ENCODE measurements at regions not wholly inside any gene's neighbourhood (a gene's known extent, or its start where the extent isn't known, plus 50 kb on each side); places are given as distances from the start of the nearest gene placed in this dataset.

DNA sequence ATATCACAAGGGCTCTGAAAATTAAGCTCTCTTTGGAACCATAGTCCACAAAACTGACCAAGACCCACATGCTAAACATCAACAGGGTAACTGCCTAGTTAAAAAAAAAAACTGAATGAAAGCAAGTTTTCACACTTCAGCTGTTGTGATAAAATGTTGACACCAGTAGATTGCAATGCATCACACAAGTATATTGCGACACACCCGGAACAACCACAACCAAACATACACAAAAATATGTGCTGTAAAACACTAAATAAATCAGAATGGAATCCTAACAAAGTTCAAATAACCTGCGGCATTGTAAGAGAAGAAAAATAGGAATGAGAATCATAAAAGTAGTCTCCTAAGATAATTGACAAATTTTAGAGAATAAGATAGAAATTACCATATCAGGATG, 710.3 kb downstream of the AACS start:
- Histone ChIP-seq H3K4me3 (ENCODE audit: low read depth, low read length) (no peak overlapping the region), H3K36me3 (ENCODE audit: control insufficient read depth, insufficient read depth, low read length) (no peaks in the 10 kb centered on the region), H3K27me3 (ENCODE audit: control insufficient read depth, insufficient read depth, low read length) (no peaks in the 10 kb centered on the region)
- DNase-seq (ENCODE audit: low read depth), result no peak
- TF ChIP-seq, protein P1, sequence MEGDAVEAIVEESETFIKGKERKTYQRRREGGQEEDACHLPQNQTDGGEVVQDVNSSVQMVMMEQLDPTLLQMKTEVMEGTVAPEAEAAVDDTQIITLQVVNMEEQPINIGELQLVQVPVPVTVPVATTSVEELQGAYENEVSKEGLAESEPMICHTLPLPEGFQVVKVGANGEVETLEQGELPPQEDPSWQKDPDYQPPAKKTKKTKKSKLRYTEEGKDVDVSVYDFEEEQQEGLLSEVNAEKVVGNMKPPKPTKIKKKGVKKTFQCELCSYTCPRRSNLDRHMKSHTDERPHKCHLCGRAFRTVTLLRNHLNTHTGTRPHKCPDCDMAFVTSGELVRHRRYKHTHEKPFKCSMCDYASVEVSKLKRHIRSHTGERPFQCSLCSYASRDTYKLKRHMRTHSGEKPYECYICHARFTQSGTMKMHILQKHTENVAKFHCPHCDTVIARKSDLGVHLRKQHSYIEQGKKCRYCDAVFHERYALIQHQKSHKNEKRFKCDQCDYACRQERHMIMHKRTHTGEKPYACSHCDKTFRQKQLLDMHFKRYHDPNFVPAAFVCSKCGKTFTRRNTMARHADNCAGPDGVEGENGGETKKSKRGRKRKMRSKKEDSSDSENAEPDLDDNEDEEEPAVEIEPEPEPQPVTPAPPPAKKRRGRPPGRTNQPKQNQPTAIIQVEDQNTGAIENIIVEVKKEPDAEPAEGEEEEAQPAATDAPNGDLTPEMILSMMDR (IDR thresholded peaks at IDR 0.05; ENCODE audit: insufficient read depth, low read length, poor library complexity, severe bottlenecking), result no peak

DNA sequence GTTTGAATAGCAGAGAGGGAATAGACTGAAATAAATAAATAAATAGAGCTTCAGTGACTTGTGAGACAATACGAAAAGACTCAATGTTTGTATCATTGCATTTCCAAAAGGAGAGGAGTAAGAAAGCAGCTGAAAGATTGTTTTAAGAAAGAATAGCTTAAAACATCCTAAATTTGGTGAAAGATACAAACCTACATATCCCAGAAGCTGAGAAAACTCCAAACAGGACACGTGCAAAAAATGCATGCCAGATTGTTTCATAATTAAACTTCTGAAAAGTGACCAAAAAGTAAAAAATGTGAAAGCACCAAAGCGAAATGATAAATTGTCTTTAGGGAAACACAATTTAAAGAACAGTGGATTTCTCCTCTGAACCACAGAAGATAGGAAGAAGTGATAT, 711.0 kb downstream of the AACS start:
- no peak for DNase-seq (ENCODE audit: low read depth)
- Histone ChIP-seq H3K36me3 (ENCODE audit: control insufficient read depth, insufficient read depth, low read length) (no peaks in the 10 kb centered on the region), H3K27me3 (ENCODE audit: control insufficient read depth, insufficient read depth, low read length) (no peaks in the 10 kb centered on the region), H3K4me3 (ENCODE audit: low read depth, low read length) (no peak overlapping the region)
- TF ChIP-seq, protein P1 (IDR thresholded peaks at IDR 0.05; ENCODE audit: insufficient read depth, low read length, poor library complexity, severe bottlenecking), result no peak

DNA sequence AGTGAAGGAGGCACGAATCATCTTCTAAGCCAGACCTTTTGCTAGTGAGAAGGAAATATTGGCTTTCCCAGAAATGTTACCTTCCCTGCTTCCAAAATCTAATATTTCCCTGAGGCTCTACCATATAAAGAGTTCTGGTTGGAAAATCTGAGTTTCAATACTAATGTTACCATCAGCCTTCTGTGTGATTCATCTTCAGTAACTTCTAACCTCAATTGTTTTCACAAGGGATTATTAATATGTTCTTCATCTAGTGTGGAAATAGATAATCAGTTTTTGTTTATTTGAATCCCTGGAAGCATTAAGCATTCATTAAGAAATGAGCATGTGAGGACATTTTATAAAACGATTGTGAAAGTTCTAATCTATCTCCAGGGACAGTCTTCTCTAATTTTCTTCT, 720.9 kb downstream of the AACS start:
- no peak for DNase-seq (ENCODE audit: low read depth)
- TF ChIP-seq, protein P1 (IDR thresholded peaks at IDR 0.05; ENCODE audit: insufficient read depth, low read length, poor library complexity, severe bottlenecking), result no peak
- Histone ChIP-seq H3K4me3 (ENCODE audit: low read depth, low read length) (no peak overlapping the region), H3K27me3 (ENCODE audit: control insufficient read depth, insufficient read depth, low read length) (no peaks in the 10 kb centered on the region), H3K36me3 (ENCODE audit: control insufficient read depth, insufficient read depth, low read length) (no peaks in the 10 kb centered on the region)

DNA sequence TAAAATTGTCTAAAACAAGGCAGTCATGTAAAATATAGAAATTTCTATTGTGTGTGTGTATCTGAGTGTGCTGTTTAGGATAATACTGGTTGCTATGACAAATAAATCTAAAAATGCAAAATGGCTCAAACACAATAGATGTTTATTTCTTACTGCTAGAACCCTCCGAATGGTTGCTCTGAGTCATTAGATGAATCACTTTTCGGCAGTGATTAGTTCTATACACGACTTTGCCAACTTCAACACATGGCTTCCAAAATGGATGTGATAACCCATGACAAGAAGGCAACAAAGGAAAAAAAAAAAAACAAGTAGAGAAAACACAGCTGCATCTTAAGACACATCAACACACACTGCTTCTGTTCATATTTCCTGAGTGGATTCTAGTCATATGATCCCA, 729.2 kb downstream of the AACS start:
- TF ChIP-seq, protein P1 (IDR thresholded peaks at IDR 0.05; ENCODE audit: insufficient read depth, low read length, poor library complexity, severe bottlenecking), result no peak
- H3K36me3 ChIP-seq (ENCODE audit: control insufficient read depth, insufficient read depth, low read length), result no peaks in the 10 kb centered on the region
- DNase-seq (ENCODE audit: low read depth), result no peak
- no peak overlapping the region for H3K4me3 ChIP-seq (ENCODE audit: low read depth, low read length)
- H3K27me3 ChIP-seq (ENCODE audit: control insufficient read depth, insufficient read depth, low read length), result no peaks in the 10 kb centered on the region

DNA sequence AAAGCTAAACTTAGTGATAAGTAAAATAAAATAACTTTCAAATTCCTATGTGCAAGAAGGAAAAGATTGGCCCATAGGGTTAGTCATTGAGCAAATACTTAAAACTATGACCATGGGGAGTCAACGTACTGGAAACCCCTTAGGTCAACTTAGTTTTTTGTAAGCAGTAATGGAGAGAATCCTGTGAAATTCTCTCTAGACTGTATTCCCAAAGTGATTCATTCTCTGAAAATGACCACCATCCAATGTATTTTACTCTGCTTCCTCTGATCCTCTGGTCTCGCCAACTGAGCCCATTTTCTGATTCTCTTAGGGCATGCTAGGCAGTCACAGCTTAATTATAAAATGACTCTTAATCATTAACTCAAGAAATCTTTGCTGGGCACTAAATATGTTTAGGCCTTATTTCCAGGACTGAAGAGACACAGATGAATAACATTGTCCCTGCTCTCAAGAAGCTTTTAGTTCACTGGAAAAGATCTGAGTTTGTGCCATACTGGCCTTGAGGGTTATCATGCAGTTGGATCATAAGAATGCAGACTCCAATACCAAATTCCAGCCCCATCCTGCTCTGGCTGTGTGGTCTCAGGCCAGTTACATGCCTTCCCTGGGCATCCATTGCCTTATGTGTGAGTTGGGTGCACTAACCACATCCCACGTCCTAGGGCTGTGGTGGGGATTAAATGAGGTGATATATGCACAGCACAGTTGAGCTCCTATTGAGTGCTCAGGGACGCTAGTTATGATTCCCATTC, 732.4 kb downstream of the AACS start:
- peak; percentile 0 for DNase-seq (ENCODE audit: low read depth)
- Histone ChIP-seq H3K36me3 (ENCODE audit: control insufficient read depth, insufficient read depth, low read length) (no peaks in the 10 kb centered on the region), H3K27me3 (ENCODE audit: control insufficient read depth, insufficient read depth, low read length) (no peaks in the 10 kb centered on the region), H3K4me3 (ENCODE audit: low read depth, low read length) (no peak overlapping the region)
- TF ChIP-seq, protein P1 (IDR thresholded peaks at IDR 0.05; ENCODE audit: insufficient read depth, low read length, poor library complexity, severe bottlenecking), result no peak

DNA sequence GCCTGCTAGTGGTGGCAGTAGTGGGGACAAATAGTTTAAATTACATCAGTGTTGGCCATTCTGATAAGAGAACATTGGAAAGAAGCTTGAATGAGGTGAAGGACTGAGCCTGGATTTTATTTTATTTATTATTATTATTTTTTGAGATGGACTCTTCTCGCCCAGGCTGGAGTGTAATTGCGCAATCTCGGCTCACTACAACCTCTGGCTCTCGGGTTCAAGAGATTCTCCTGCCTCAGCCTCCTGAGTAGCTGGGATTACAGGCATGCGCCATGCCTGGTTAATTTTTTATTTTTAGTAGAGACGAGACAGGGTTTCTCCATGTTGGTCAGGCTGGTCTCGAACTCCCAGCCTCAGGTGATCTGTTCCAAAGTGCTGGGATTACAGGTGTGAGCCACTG, 739.4 kb downstream of the AACS start:
- no peaks in the 10 kb centered on the region for H3K27me3 ChIP-seq (ENCODE audit: control insufficient read depth, insufficient read depth, low read length)
- TF ChIP-seq, protein P1 (IDR thresholded peaks at IDR 0.05; ENCODE audit: insufficient read depth, low read length, poor library complexity, severe bottlenecking), result no peak
- H3K36me3 ChIP-seq (ENCODE audit: control insufficient read depth, insufficient read depth, low read length), result no peaks in the 10 kb centered on the region
- H3K4me3 ChIP-seq (ENCODE audit: low read depth, low read length), result no peak overlapping the region
- no peak for DNase-seq (ENCODE audit: low read depth)
